ENCODE measurements at regions not wholly inside any gene's neighbourhood (a gene's known extent, or its start where the extent isn't known, plus 50 kb on each side); places are given as distances from the start of the nearest gene placed in this dataset.

DNA sequence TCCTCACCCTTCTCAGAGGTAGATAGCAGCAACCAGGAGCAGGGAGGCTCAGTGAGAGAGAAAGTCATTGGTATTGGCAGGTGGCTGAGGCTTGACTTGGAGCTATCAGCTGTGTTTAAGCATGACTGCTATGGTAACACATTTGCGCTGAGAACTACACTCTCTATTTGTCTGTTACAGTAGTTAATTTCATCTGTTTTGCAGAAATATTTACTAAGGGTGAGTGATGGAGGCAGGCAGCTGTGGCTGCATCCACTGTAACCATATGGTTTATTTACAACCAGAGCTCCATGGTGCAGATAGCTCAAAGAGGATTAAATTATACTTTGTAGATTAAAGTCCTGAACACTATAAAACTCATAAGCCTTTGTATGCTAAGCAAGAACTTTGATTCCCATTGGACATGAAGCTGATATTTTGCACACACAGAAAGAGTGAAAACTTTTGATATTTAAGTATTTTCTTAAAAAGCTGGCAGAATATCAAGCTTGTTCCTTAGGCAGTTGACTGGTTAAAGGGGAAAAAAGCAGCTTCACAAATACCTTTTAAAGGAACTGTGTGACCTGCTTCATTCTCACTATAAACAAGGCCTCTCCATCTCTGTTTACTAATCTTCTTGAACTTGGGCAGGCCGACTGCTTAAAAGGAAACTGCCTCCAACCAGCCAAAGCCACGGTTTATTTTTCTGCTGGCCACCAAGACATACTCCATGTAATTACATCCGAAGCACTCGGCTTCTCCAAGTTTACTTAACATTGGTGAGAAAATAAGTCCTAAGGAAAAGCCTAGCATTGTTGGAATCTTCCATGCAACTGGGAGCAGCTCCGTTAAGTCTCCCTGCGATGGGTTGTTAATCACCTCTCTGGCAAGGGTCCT lies 299.8 kb upstream of the ZFHX3 start:
- TF ChIP-seq JUND (IDR thresholded peaks at IDR 0.05) (no peak), RAD21 (IDR thresholded peaks at IDR 0.05; ENCODE audit: low read depth) (no peak)
- TF ChIP-seq, protein P1, sequence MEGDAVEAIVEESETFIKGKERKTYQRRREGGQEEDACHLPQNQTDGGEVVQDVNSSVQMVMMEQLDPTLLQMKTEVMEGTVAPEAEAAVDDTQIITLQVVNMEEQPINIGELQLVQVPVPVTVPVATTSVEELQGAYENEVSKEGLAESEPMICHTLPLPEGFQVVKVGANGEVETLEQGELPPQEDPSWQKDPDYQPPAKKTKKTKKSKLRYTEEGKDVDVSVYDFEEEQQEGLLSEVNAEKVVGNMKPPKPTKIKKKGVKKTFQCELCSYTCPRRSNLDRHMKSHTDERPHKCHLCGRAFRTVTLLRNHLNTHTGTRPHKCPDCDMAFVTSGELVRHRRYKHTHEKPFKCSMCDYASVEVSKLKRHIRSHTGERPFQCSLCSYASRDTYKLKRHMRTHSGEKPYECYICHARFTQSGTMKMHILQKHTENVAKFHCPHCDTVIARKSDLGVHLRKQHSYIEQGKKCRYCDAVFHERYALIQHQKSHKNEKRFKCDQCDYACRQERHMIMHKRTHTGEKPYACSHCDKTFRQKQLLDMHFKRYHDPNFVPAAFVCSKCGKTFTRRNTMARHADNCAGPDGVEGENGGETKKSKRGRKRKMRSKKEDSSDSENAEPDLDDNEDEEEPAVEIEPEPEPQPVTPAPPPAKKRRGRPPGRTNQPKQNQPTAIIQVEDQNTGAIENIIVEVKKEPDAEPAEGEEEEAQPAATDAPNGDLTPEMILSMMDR (IDR thresholded peaks at IDR 0.05 in 2 of 3, conservative IDR thresholded peaks at IDR 0.05 in 1 of 3; ENCODE audit: borderline replicate concordance in 1 of 3, insufficient read depth in 1 of 3, low read depth in 2 of 3, low read length in 2 of 3), result no peak
- TF ChIP-seq, protein P2, sequence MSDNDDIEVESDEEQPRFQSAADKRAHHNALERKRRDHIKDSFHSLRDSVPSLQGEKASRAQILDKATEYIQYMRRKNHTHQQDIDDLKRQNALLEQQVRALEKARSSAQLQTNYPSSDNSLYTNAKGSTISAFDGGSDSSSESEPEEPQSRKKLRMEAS (IDR thresholded peaks at IDR 0.05), result no peak
